Suprapubic skin (tissue), 4 donors: ENCODE measurements at regions not wholly inside any gene's neighbourhood (a gene's known extent, or its start where the extent isn't known, plus 50 kb on each side); places are given as distances from the start of the nearest gene placed in this dataset.

ENCODE experiments used
- CTCF ChIP-seq, 2 donors: fragments of 200-600 bp in 1 of 2; fragments of 450-650 bp in 1 of 2; sonication (generic) in 1 of 2; IDR thresholded peaks; one replicate each; pipeline ENCODE4 v1.5.1; 2016 to 2019; ENCODE audit warnings: antibody characterized with exemption in 2 of 2, mild to moderate bottlenecking in 1 of 2, moderate library complexity in 1 of 2
- POLR2A ChIP-seq, 2 donors: fragments of 450-650 bp; IDR thresholded peaks; one replicate each; pipeline ENCODE4 v1.6.1; 2017; ENCODE audit warnings: antibody characterized with exemption in 2 of 2, mild to moderate bottlenecking in 2 of 2, moderate library complexity in 2 of 2
- POLR2AphosphoS5 ChIP-seq, 3 donors: sonication (generic); formaldehyde crosslinking; IDR thresholded peaks; one replicate each; pipeline ENCODE4 v1.6.1; 2017; ENCODE audit warnings: antibody characterized with exemption in 3 of 3

- TF ChIP-seq CTCF (IDR thresholded peaks at IDR 0.05) (no peak), POLR2A (IDR thresholded peaks at IDR 0.05) (no peak), POLR2AphosphoS5 (IDR thresholded peaks at IDR 0.05) (no peak)
These were observed 68.6 kb upstream of the GALNT9 start for GRCh38 chr12:132397934-132398385.
